SK-N-SH (cell line): ENCODE measurements at regions not wholly inside any gene's neighbourhood (a gene's known extent, or its start where the extent isn't known, plus 50 kb on each side); places are given as distances from the start of the nearest gene placed in this dataset.

Source experiments
- CTCF ChIP-seq: fragments of 200-600 bp; sonication (generic); IDR thresholded peaks from 2 replicates; pipeline ENCODE4 v1.6.1; 2017; ENCODE audit warnings: antibody characterized with exemption, mild to moderate bottlenecking, moderate library complexity
- EZH2phosphoT487 ChIP-seq: fragments of 200-600 bp; sonication (generic); IDR thresholded peaks from 2 replicates; pipeline ENCODE4 v1.6.1; 2017; ENCODE audit warnings: low read depth, mixed run types, mild to moderate bottlenecking, antibody characterized with exemption, moderate library complexity, borderline replicate concordance
- MXI1 ChIP-seq: IDR thresholded peaks from 2 replicates; pipeline ENCODE4 v1.6.1; 2012; ENCODE audit warnings: mild to moderate bottlenecking, low read depth, low read length, improper control_type of control experiment
- NFIC ChIP-seq: IDR thresholded peaks from 2 replicates; pipeline ENCODE4 v1.4.0; 2012; ENCODE audit warnings: borderline replicate concordance
- POLR2AphosphoS5 ChIP-seq: IDR thresholded peaks from 2 replicates; pipeline ENCODE4 v1.6.1; 2012; ENCODE audit warnings: low read depth, low read length
- TCF12 ChIP-seq: IDR thresholded peaks from 2 replicates; pipeline ENCODE4 v1.4.0; 2012
- YY1 ChIP-seq: IDR thresholded peaks from 2 replicates; pipeline ENCODE4 v1.4.0; 2012; ENCODE audit warnings: low read depth, mild to moderate bottlenecking
- TF ChIP-seq, protein P1 (sequence below): IDR thresholded peaks from 2 replicates; pipeline ENCODE4 v1.4.0; 2012; ENCODE audit warnings: low read depth

DNA sequence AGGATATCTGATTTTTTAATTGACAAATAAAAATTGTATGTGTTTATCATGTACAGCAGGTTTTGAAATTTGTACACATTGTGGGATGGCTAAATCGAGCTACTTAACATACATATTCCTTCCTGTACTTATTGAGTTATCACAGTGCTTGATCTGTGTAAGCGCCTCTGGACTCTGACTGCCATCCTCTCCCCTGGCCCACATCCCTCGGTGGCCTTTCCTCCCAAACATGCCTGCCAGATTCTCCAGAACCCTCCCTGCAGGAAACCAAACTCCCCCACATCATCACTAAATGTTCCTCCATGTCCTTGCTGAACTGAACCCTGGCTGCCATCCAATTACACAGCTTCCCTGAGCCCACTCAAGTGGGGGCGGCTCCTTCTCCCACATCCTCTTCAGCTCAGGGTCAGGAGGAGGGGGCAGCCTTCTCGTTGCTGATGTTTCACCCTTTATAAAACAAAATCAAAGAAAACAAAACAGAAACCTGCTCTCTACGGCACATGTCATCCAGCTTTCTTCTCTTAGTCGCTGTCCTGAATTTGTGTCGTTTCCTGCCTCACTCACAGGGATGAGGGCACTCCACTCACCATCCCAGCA lies 97.1 kb upstream of the SPATA13 start:
- TF ChIP-seq EZH2phosphoT487, result no peak
- TF ChIP-seq, protein P1, sequence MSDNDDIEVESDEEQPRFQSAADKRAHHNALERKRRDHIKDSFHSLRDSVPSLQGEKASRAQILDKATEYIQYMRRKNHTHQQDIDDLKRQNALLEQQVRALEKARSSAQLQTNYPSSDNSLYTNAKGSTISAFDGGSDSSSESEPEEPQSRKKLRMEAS, result no peak
- no peak for TF ChIP-seq CTCF
- no peak for TF ChIP-seq POLR2AphosphoS5
- TF ChIP-seq TCF12, result no peak
- TF ChIP-seq YY1, result no peak
- no peak for TF ChIP-seq MXI1
- no peak for TF ChIP-seq NFIC
